CD4-positive, alpha-beta T cell (primary cell): ENCODE measurements at regions not wholly inside any gene's neighbourhood (a gene's known extent, or its start where the extent isn't known, plus 50 kb on each side); places are given as distances from the start of the nearest gene placed in this dataset.

Source experiments
- ATAC-seq: fragments of 200-7000 bp; cut with Tn5 transposase; one replicate; pipeline ENCODE4 v1.10.0; 2022; ENCODE audit warnings: mild to moderate bottlenecking; ENCODE audit not compliant: poor library complexity
- CTCF ChIA-PET: fragments of 350-600 bp; sonication (Branson Sonifier 250); formaldehyde crosslinking; loops from one replicate; lab custom pipeline; 2021; ENCODE audit warnings: antibody characterized with exemption, inconsistent platforms; lab: Charles Lee
- POLR2A ChIA-PET: fragments of 350-600 bp; sonication (Branson Sonifier 250); formaldehyde crosslinking; loops from one replicate; lab custom pipeline; 2021; ENCODE audit warnings: antibody characterized with exemption, inconsistent platforms; lab: Charles Lee
- DNase-seq, 14 experiments: peaks; one replicate each; pipeline ENCODE4 v3.0.0-alpha.2; 2013 to 2020; ENCODE audit warnings: mixed read lengths in 2 of 14
- H3K27ac ChIP-seq, 2 donors: one replicate each; pipeline versions ENCODE4 v1.5.1 to v1.7.0; 2013; ENCODE audit warnings: low read length in 2 of 2, low read depth in 1 of 2, mild to moderate bottlenecking in 1 of 2
- H3K27me3 ChIP-seq, 2 experiments: 1 replicate in 1 of 2; 2 replicates in 1 of 2; pipeline versions ENCODE4 v1.6.1 to v1.7.0; 2013; ENCODE audit warnings: low read length in 2 of 2, control low read depth in 1 of 2, mild to moderate bottlenecking in 1 of 2, moderate library complexity in 1 of 2; ENCODE audit not compliant: insufficient read depth in 2 of 2, control insufficient read depth in 1 of 2
- H3K36me3 ChIP-seq: one replicate; pipeline ENCODE4 v1.6.1; 2013; ENCODE audit warnings: low read length, control low read depth; ENCODE audit not compliant: insufficient read depth
- H3K4me1 ChIP-seq: one replicate; pipeline ENCODE4 v1.6.1; 2013; ENCODE audit warnings: low read length, control low read depth; ENCODE audit not compliant: insufficient read depth
- H3K4me3 ChIP-seq: one replicate; pipeline ENCODE4 v1.5.1; 2013; ENCODE audit warnings: mild to moderate bottlenecking, low read length, moderate library complexity
- H3K9me3 ChIP-seq, 2 experiments: 1 replicate in 1 of 2; 2 replicates in 1 of 2; pipeline versions ENCODE4 v1.6.1 to v1.7.0; 2013; ENCODE audit warnings: low read length in 2 of 2, mild to moderate bottlenecking in 2 of 2, control low read depth in 1 of 2, moderate library complexity in 1 of 2; ENCODE audit not compliant: control insufficient read depth in 1 of 2, insufficient read depth in 1 of 2
- H3K27ac Mint-ChIP-seq: one replicate; pipeline ENCODE4 v1.8.0; 2020; ENCODE audit warnings: mixed read lengths
- H3K27me3 Mint-ChIP-seq: one replicate; pipeline ENCODE4 v1.8.0; 2021; ENCODE audit warnings: mixed read lengths
- H3K36me3 Mint-ChIP-seq: one replicate; pipeline ENCODE4 v1.8.0; 2021; ENCODE audit warnings: low read depth, mixed read lengths
- H3K4me1 Mint-ChIP-seq: one replicate; pipeline ENCODE4 v1.8.0; 2021; ENCODE audit warnings: low read depth, mixed read lengths
- H3K4me3 Mint-ChIP-seq: one replicate; pipeline ENCODE4 v1.8.0; 2020; ENCODE audit warnings: mild to moderate bottlenecking, mixed read lengths
- H3K9me3 Mint-ChIP-seq: one replicate; pipeline ENCODE4 v1.8.0; 2020; ENCODE audit warnings: mixed read lengths
- CTCF ChIP-seq: fragments of 200-600 bp; IDR thresholded peaks from one replicate; pipeline ENCODE4 v1.8.0; 2022; ENCODE audit warnings: antibody characterized with exemption, mild to moderate bottlenecking
- intact Hi-C, 2 experiments: fragments of 100-400 bp; cut with DNase I in 1 of 2; cut with micrococcal nuclease in 1 of 2; formaldehyde crosslinking; loops; one replicate each; pipeline versions ENCODE4 v1.15.1 to v1.9.0; 2023 to 2025; cut with DNase I, micrococcal nuclease

DNA sequence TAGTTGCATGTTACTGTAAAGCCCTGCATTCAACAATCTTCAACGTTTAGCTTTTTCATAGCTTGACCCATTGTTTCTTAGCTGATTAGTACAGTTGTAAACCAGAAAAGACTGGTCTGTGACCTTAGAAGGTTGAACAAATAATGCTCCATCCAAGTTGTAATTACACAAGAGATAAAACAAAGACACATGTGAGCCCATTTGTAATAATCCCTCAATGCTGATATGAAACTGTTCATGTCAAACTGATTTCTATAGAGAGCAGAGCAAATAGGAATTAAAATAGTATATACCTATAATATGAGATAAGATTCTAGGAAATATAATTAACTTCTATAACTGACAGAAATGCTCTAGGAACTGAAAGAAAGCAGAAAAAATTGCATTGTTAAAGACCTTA lies 94.7 kb upstream of the SLC25A13 start:
- ChIA-PET CTCF (no interaction called here), POLR2A (no interaction called here)

GRCh38 chr7:96416116-96416515 lies 94.2 kb upstream of the SLC25A13 start:
- H3K4me3 ChIP-seq = no peak overlapping the region
- no peaks in the 10 kb centered on the region for H3K36me3 ChIP-seq
- Mint-ChIP-seq H3K36me3 (no peaks in the 10 kb centered on the region), H3K27ac (no peak overlapping the region), H3K4me3 (no peak overlapping the region), H3K9me3 (no peaks in the 10 kb centered on the region), H3K4me1 (no peaks in the 10 kb centered on the region), H3K27me3 (peaks cover 10% of the 10 kb centered on the region)
- ChIA-PET CTCF (no interaction called here), POLR2A (no interaction called here)
- TF ChIP-seq CTCF = no peak
- ATAC-seq (no peak), DNase-seq (no peak)
- H3K27ac ChIP-seq = no peak overlapping the region
- H3K9me3 ChIP-seq = no peaks in the 10 kb centered on the region
- H3K4me1 ChIP-seq = no peaks in the 10 kb centered on the region
- intact Hi-C loops = loop anchor here (5.0 to 10.0 kb wide), 2 partner anchors 609 to 611 kb away; partner anchors contain the start of gene DLX5 (in 1 of the 2)
- no peaks in the 10 kb centered on the region for H3K27me3 ChIP-seq

More for the DNA sequence above, 94.7 kb upstream of the SLC25A13 start:
- TF ChIP-seq CTCF = no peak
- Mint-ChIP-seq H3K9me3 (no peaks in the 10 kb centered on the region), H3K27me3 (peaks cover 10% of the 10 kb centered on the region), H3K4me1 (no peaks in the 10 kb centered on the region), H3K4me3 (no peak overlapping the region), H3K27ac (no peak overlapping the region), H3K36me3 (no peaks in the 10 kb centered on the region)
- Histone ChIP-seq H3K36me3 (no peaks in the 10 kb centered on the region), H3K27me3 (no peaks in the 10 kb centered on the region), H3K27ac (no peak overlapping the region), H3K4me3 (no peak overlapping the region), H3K4me1 (no peaks in the 10 kb centered on the region), H3K9me3 (no peaks in the 10 kb centered on the region)
- intact Hi-C loops = loop anchor here (5.0 to 10.0 kb wide), 2 partner anchors 608 to 611 kb away; partner anchors contain the start of gene DLX5 (in 1 of the 2)
- no peak for ATAC-seq
- DNase-seq = no peak

DNA sequence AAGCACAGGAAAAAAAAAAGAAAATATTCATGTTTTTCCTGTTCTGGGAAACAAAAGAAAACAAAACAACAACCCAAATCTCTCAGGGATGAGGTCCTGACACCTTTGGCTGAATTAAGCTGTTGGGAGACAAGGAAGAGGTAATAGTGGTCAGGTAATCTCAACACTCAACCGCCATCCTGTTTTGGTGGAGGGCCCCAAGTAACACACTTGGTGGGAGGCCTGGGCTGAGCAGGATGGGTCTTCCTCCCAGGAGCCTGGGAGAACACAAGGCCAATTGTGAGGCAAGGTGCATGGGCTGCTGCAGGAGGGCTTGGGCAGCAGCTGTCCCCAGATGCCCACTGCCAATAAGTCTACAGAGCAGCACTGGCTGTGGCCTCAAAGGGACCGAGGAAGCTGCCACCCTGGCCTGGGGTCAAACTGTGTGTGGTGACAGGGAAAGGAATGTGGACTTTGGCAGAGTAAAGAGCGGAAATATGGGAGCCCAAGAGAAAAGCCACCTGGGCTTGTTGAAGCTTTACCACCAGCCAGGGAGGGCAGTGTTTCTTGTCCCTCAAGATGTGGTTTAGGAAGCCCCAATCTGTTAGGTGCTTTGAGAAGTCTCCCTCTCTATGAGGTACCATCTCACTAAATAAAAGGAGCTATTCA lies 93.5 kb upstream of the SLC25A13 start:
- intact Hi-C loops = loop anchor here (5.0 to 10.0 kb wide), 2 partner anchors 609 to 612 kb away; partner anchors contain the start of gene DLX5 (in 1 of the 2)
- ATAC-seq (no peak), DNase-seq (no peak)
- H3K4me3 ChIP-seq = no peak overlapping the region
- no peaks in the 10 kb centered on the region for H3K36me3 ChIP-seq
- CTCF ChIA-PET = no interaction called here
- H3K27ac ChIP-seq = no peak overlapping the region
- no peaks in the 10 kb centered on the region for H3K27me3 ChIP-seq
- POLR2A ChIA-PET = no interaction called here
- Mint-ChIP-seq H3K27ac (no peak overlapping the region), H3K36me3 (no peaks in the 10 kb centered on the region), H3K4me1 (no peaks in the 10 kb centered on the region), H3K4me3 (no peak overlapping the region), H3K9me3 (no peaks in the 10 kb centered on the region), H3K27me3 (peaks cover 10% of the 10 kb centered on the region)
- peak; percentile 5 for TF ChIP-seq CTCF
- no peaks in the 10 kb centered on the region for H3K4me1 ChIP-seq
- no peaks in the 10 kb centered on the region for H3K9me3 ChIP-seq
